ENCODE measurements at regions not wholly inside any gene's neighbourhood (a gene's known extent, or its start where the extent isn't known, plus 50 kb on each side); places are given as distances from the start of the nearest gene placed in this dataset.
A peak's percentile ranks its signal among the peaks of the same experiment; 100 is the strongest.
"Not testable (repeated sequence)": the region's sequence is repeated elsewhere in the genome, so short reads cannot be mapped to it uniquely, and the experiment has no call there.

- DNase-seq (ENCODE audit: low read depth in 2 of 2) = not testable (repeated sequence)
Observed at GRCh38 chr5:91241460-91241859, 141.7 kb downstream of the ARRDC3 start.

GRCh38 chr5:91240175-91240574 lies 142.9 kb downstream of the ARRDC3 start:
- no peak for DNase-seq (ENCODE audit: low read depth in 2 of 2)

- no peak for DNase-seq (ENCODE audit: low read depth in 2 of 2)
Observed at GRCh38 chr5:91235271-91235694, 147.8 kb downstream of the ARRDC3 start.

- DNase-seq (ENCODE audit: low read depth in 2 of 2) = no peak
Observed at GRCh38 chr5:91232523-91232922, 150.6 kb downstream of the ARRDC3 start.

GRCh38 chr5:91229031-91229727 lies 153.9 kb downstream of the ARRDC3 start:
- DNase-seq (ENCODE audit: low read depth in 2 of 2) = no peak

- DNase-seq (ENCODE audit: low read depth in 2 of 2) = no peak
Observed at GRCh38 chr5:91228188-91228587, 154.9 kb downstream of the ARRDC3 start.

GRCh38 chr5:91225848-91226686 lies 157.1 kb downstream of the ARRDC3 start:
- DNase-seq (ENCODE audit: low read depth in 2 of 2) = peak; percentile 14 to 30

DNA sequence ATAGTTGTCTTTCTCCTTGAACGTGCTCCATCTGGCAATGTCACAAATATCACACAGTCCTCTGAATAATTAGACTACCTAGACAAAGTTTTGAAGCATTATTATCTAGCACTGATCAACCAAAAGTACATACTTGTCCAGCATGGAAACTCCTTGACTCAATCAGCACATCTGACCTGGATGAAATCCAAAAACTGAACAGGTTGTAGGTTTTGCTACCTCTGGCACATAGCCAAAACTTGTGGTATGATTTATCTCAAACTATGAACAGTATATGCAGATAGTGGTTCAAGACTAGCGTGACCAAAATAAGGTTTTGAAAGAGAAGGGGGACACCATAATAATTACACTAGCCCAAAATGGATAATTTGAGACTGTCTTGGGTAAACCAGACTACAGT lies 158.1 kb downstream of the ARRDC3 start:
- no peak for DNase-seq (ENCODE audit: low read depth in 2 of 2)

GRCh38 chr5:91224456-91224855 lies 158.7 kb downstream of the ARRDC3 start:
- DNase-seq (ENCODE audit: low read depth in 2 of 2) = no peak

- no peak for DNase-seq (ENCODE audit: low read depth in 2 of 2)
Observed at GRCh38 chr5:91223886-91224285, 159.2 kb downstream of the ARRDC3 start.

- no peak for DNase-seq (ENCODE audit: low read depth in 2 of 2)
Observed at GRCh38 chr5:91222482-91222881, 160.6 kb downstream of the ARRDC3 start.

DNA sequence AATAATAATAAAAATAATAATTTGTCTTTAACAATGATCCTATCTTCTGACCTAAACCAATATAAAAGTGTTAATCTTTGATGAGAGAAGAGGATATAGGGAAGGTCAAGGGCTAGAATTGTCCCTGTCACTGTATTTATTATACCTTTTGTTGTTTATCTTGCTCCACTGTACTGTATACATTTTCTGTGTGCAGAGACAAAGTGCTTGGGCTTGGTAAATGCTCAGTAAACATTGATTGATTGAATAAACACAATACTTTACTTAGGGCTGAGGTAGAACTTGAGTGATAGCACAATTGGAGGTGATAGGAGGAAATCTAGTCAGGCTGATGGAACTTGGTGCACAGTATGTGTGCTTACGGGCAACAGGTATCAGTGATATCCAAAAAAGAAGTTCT lies 161.2 kb downstream of the ARRDC3 start:
- DNase-seq (ENCODE audit: low read depth in 2 of 2) = no peak

DNA sequence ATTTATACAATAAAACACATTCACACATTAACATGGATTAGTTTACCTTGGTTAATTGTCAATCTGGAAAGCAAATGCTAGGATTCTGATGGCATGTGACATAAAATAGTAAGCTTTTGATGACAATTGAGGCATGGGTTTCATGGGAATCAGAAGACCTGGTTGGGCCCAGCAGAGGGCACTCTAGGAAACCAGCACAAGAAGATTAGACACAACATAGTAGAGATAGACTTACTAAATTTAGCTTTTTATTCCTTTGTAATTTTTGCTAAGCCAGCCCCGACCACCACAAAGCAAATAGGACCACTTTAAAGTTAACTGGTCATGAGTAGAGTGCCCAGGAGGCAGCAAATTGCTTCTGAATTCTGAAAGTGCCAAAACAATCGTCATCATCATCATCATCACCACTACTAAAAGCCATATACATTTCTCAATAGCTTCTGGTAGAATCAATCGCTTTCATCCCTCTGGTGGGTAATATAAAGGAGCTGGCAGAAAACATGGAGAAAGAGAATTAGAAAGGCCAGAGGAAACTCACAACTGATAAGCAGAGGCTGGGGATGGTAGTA lies 163.2 kb downstream of the ARRDC3 start:
- no peak for DNase-seq (ENCODE audit: low read depth in 2 of 2)

DNA sequence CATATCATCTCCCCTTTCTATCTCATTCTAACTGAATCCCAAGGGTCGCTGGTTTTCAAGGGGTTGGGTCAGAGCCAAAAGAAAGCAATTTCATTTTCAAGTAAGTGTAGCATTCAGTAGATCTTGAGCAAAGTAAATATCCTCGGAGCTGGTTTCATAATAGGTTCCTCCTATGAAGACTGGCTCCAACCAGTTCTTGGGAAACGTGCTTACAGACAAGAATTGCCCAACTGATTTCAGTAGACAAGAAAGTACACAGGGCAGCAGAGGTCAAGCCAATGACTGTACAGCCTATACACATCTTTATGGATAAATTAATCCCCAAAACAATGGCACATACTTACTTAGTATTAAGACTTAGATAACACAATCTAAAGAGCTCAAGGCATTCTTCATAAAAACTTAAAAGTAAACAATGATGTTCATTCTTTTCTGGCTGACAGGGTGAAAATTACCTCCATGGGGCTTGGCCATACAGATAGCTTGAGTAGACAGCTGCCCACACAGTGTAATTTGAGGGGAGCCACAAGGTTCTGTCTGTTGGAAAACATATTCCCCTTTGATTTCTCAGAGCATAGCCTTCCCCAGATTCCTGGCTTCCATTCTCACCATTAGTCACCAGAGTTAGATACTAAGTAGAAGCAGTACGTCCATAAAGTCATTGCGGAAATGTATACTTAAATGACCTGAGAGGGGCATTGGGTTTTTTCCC lies 163.9 kb downstream of the ARRDC3 start:
- DNase-seq (ENCODE audit: low read depth in 2 of 2) = no peak

DNA sequence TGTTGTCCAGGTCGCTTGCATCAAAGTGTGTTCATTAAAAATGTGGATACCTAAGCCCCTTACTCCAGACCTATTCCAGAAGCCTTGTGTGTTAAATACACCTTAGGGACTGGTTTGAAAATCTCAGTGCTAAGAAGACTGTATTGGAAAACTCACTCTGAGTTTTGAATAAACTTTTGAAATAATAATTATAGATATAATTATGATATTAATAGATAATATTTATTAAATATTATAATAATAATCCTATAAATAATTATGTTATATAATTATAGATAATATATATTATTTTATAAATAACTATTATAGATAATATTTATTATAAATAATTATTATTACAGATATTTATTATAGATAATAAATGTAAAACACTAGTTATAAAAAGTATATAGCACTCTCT lies 165.3 kb downstream of the ARRDC3 start:
- no peak for DNase-seq (ENCODE audit: low read depth in 2 of 2)

- DNase-seq (ENCODE audit: low read depth in 2 of 2) = no peak
Observed at GRCh38 chr5:91214571-91214970, 168.5 kb downstream of the ARRDC3 start.

Data from stimulated activated CD8-positive, alpha-beta memory T cell treated with anti-CD3 and anti-CD28 coated beads, Interleukin-2, amount 100 ng/mL, for 1 hour (primary cell).